ENCODE measurements at regions not wholly inside any gene's neighbourhood (a gene's known extent, or its start where the extent isn't known, plus 50 kb on each side); places are given as distances from the start of the nearest gene placed in this dataset.

DNA sequence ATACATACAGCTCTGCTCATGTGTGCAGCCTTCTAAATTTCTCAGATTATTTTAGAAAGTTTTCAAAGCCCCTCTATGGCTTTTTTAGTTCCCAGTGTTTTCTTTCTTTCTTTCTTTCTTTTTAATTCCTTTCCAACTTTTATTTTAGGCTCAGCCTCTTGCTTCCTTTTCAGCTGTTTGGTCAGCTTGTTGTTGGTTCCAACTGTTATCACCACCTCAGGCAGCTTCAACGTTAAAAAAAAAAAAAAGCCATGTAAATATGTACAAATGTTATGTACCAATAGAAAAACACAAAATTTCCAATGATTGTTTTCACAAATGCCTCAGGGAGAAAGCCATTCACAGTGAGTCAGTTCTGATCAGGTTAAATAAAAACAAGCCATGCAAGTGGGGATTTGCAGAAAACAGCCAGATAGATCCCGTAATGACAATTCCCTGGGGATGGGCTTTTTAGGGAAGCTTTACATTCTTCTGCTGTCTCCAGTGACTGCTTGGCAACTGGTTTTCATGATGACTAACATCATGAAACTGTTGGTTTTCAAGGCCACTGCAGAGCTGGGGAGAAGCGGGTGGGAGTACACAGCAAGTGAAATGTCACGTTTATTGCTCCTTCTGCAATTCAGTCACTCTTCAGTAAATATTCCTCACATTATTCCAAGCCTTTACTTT lies 908.4 kb downstream of the EPHA3 start:
- H3K4me1 Mint-ChIP-seq (ENCODE audit: low read depth) = no peaks in the 10 kb centered on the region
- no peak overlapping the region for H3K4me3 Mint-ChIP-seq (ENCODE audit: low read depth)
- no peaks in the 10 kb centered on the region for H3K36me3 Mint-ChIP-seq (ENCODE audit: low read depth)
- no peak for DNase-seq (ENCODE audit: low spot score)
- no peak overlapping the region for H3K27ac Mint-ChIP-seq
- intact Hi-C loops (cut with micrococcal nuclease) = no loop called here
- H3K9me3 Mint-ChIP-seq = peaks cover 25% of the 10 kb centered on the region
- H3K27me3 Mint-ChIP-seq (ENCODE audit: low read depth) = no peaks in the 10 kb centered on the region

DNA sequence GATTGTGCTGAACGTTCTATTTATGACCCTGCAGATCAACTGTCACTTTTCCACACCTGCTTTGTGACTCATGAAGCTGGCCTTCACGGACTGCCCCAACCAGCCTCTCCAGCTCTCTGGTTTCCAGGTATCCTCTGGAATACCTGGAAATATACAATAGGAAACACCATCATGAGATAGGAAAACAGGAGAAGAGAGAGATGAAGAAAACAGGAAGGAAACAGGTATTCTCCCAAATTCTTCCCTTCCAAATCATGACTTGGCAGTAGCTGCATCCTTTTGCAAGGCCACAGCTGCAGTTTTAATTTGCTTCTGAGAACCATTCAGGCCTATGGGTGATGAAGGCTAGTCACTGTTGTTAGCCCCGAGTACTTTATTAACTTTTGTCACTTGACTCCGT lies 909.1 kb downstream of the EPHA3 start:
- intact Hi-C loops (cut with micrococcal nuclease) = no loop called here
- H3K27me3 Mint-ChIP-seq (ENCODE audit: low read depth) = no peaks in the 10 kb centered on the region
- H3K27ac Mint-ChIP-seq = no peak overlapping the region
- H3K9me3 Mint-ChIP-seq = peaks cover 26% of the 10 kb centered on the region
- H3K4me1 Mint-ChIP-seq (ENCODE audit: low read depth) = no peaks in the 10 kb centered on the region
- H3K4me3 Mint-ChIP-seq (ENCODE audit: low read depth) = no peak overlapping the region
- no peak for DNase-seq (ENCODE audit: low spot score)
- H3K36me3 Mint-ChIP-seq (ENCODE audit: low read depth) = no peaks in the 10 kb centered on the region

GRCh38 chr3:90018779-90019178 lies 911.4 kb downstream of the EPHA3 start:
- H3K4me3 Mint-ChIP-seq (ENCODE audit: low read depth) = no peak overlapping the region
- intact Hi-C loops (cut with micrococcal nuclease) = no loop called here
- no peaks in the 10 kb centered on the region for H3K36me3 Mint-ChIP-seq (ENCODE audit: low read depth)
- H3K9me3 Mint-ChIP-seq = peaks cover 32% of the 10 kb centered on the region
- H3K27me3 Mint-ChIP-seq (ENCODE audit: low read depth) = no peaks in the 10 kb centered on the region
- no peaks in the 10 kb centered on the region for H3K4me1 Mint-ChIP-seq (ENCODE audit: low read depth)
- no peak for DNase-seq (ENCODE audit: low spot score)
- H3K27ac Mint-ChIP-seq = no peak overlapping the region

DNA sequence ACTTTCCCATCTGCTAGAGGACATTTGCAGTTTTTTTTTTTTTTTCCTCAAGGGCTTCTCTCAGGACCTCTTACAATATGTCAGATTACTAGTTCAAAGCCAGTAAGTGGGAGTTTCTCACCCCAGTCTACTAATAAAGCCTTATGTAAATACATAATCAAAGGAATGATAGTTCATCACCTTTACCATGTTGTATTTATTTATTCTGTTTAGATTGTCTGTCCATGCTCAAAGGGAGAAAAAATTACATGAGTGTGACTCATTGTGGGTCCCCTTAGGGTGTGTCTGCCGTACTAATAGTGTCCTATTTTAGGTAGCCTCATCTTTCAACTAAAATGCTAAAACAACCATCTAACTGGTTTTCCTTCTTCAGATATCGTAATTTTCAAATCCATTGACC lies 917.6 kb downstream of the EPHA3 start:
- Mint-ChIP-seq H3K4me1 (ENCODE audit: low read depth) (no peaks in the 10 kb centered on the region), H3K27me3 (ENCODE audit: low read depth) (no peaks in the 10 kb centered on the region), H3K36me3 (ENCODE audit: low read depth) (no peaks in the 10 kb centered on the region), H3K4me3 (ENCODE audit: low read depth) (no peak overlapping the region), H3K9me3 (peaks cover 40% of the 10 kb centered on the region), H3K27ac (no peak overlapping the region)
- DNase-seq (ENCODE audit: low spot score) = no peak
- intact Hi-C loops (cut with micrococcal nuclease) = no loop called here

GRCh38 chr3:90026406-90026805 lies 919.0 kb downstream of the EPHA3 start:
- H3K36me3 Mint-ChIP-seq (ENCODE audit: low read depth) = no peaks in the 10 kb centered on the region
- H3K4me1 Mint-ChIP-seq (ENCODE audit: low read depth) = no peaks in the 10 kb centered on the region
- no peaks in the 10 kb centered on the region for H3K27me3 Mint-ChIP-seq (ENCODE audit: low read depth)
- H3K9me3 Mint-ChIP-seq = peaks cover 35% of the 10 kb centered on the region
- intact Hi-C loops (cut with micrococcal nuclease) = no loop called here
- H3K27ac Mint-ChIP-seq = no peak overlapping the region
- no peak overlapping the region for H3K4me3 Mint-ChIP-seq (ENCODE audit: low read depth)
- DNase-seq (ENCODE audit: low spot score) = no peak

- intact Hi-C loops (cut with micrococcal nuclease) = no loop called here
- no peaks in the 10 kb centered on the region for H3K36me3 Mint-ChIP-seq (ENCODE audit: low read depth)
- no peaks in the 10 kb centered on the region for H3K4me1 Mint-ChIP-seq (ENCODE audit: low read depth)
- H3K27me3 Mint-ChIP-seq (ENCODE audit: low read depth) = no peaks in the 10 kb centered on the region
- H3K27ac Mint-ChIP-seq = no peak overlapping the region
- H3K4me3 Mint-ChIP-seq (ENCODE audit: low read depth) = no peak overlapping the region
- DNase-seq (ENCODE audit: low spot score) = no peak
- peaks cover 22% of the 10 kb centered on the region for H3K9me3 Mint-ChIP-seq
Observed at GRCh38 chr3:90031121-90031520, 923.7 kb downstream of the EPHA3 start.

DNA sequence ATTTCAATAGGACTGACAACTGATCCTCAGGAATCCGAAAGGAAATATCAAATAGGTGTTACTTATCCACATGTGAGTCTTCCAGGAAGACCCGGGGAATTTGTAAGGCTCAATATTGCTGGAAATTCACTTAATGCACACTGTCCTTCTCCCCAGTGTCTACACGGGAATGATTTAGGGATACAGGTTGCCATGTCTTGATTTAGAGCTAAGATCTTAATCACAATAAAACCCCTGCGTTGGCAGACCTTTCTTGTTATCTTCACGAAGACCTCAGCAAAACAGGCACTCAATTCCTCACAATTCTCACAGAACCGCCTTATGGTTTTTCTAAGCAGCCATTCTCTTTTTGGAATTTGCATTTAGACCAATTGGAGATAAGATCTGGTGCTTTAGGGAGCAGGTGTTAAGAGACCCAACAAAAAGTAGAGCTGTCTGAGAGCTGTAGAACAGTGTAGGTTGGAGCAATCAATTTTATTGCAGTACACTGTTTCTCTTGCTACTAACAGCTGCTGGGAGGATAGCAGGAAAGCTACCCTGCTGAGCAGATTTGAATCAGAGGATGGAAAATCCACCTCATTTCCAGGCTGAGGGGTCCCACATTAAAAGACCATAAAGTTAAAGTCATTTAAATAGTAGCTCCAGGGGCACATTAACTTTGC lies 925.7 kb downstream of the EPHA3 start:
- Mint-ChIP-seq H3K4me1 (ENCODE audit: low read depth) (no peaks in the 10 kb centered on the region), H3K27me3 (ENCODE audit: low read depth) (no peaks in the 10 kb centered on the region), H3K27ac (no peak overlapping the region), H3K9me3 (peaks cover 27% of the 10 kb centered on the region), H3K4me3 (ENCODE audit: low read depth) (no peak overlapping the region), H3K36me3 (ENCODE audit: low read depth) (no peaks in the 10 kb centered on the region)
- intact Hi-C loops (cut with micrococcal nuclease) = no loop called here
- no peak for DNase-seq (ENCODE audit: low spot score)

DNA sequence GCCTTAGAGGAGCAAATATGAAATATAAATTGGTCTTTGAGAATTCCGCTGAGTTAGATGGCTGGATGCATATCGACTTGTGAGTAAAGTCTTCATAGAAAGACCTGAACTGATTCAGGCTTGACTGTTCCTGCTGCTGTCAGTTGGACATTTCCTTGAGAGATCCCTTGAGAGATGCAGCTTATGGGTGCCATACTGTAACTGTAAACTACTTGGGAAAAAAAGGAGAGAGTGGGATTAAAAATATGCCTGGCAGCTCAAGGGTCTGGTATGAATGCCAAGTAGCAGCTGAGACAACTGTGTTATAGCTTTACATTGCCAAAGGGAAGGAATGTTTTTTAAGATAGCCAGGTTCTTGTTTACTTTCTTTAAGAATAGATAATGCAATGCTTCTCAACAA lies 926.6 kb downstream of the EPHA3 start:
- Mint-ChIP-seq H3K36me3 (ENCODE audit: low read depth) (no peaks in the 10 kb centered on the region), H3K9me3 (peaks cover 23% of the 10 kb centered on the region), H3K4me3 (ENCODE audit: low read depth) (no peak overlapping the region), H3K4me1 (ENCODE audit: low read depth) (no peaks in the 10 kb centered on the region), H3K27ac (no peak overlapping the region), H3K27me3 (ENCODE audit: low read depth) (no peaks in the 10 kb centered on the region)
- DNase-seq (ENCODE audit: low spot score) = no peak
- intact Hi-C loops (cut with micrococcal nuclease) = no loop called here

- intact Hi-C loops (cut with micrococcal nuclease) = no loop called here
- Mint-ChIP-seq H3K4me1 (ENCODE audit: low read depth) (no peaks in the 10 kb centered on the region), H3K9me3 (peaks cover 26% of the 10 kb centered on the region), H3K27me3 (ENCODE audit: low read depth) (no peaks in the 10 kb centered on the region), H3K36me3 (ENCODE audit: low read depth) (no peaks in the 10 kb centered on the region), H3K27ac (no peak overlapping the region), H3K4me3 (ENCODE audit: low read depth) (no peak overlapping the region)
- no peak for DNase-seq (ENCODE audit: low spot score)
Observed at GRCh38 chr3:90035643-90036042, 928.2 kb downstream of the EPHA3 start.

GRCh38 chr3:90036939-90037469 lies 929.6 kb downstream of the EPHA3 start:
- Mint-ChIP-seq H3K4me3 (ENCODE audit: low read depth) (no peak overlapping the region), H3K9me3 (peaks cover 22% of the 10 kb centered on the region), H3K27ac (no peak overlapping the region), H3K4me1 (ENCODE audit: low read depth) (no peaks in the 10 kb centered on the region), H3K27me3 (ENCODE audit: low read depth) (no peaks in the 10 kb centered on the region), H3K36me3 (ENCODE audit: low read depth) (no peaks in the 10 kb centered on the region)
- intact Hi-C loops (cut with micrococcal nuclease) = no loop called here
- no peak for DNase-seq (ENCODE audit: low spot score)

GRCh38 chr3:90039994-90040393 lies 932.6 kb downstream of the EPHA3 start:
- DNase-seq (ENCODE audit: low spot score) = no peak
- intact Hi-C loops (cut with micrococcal nuclease) = no loop called here
- Mint-ChIP-seq H3K36me3 (ENCODE audit: low read depth) (no peaks in the 10 kb centered on the region), H3K4me3 (ENCODE audit: low read depth) (no peak overlapping the region), H3K4me1 (ENCODE audit: low read depth) (no peaks in the 10 kb centered on the region), H3K9me3 (peaks cover 29% of the 10 kb centered on the region), H3K27ac (no peak overlapping the region), H3K27me3 (ENCODE audit: low read depth) (no peaks in the 10 kb centered on the region)

GRCh38 chr3:90040554-90040953 lies 933.1 kb downstream of the EPHA3 start:
- H3K4me1 Mint-ChIP-seq (ENCODE audit: low read depth) = no peaks in the 10 kb centered on the region
- H3K27ac Mint-ChIP-seq = no peak overlapping the region
- H3K36me3 Mint-ChIP-seq (ENCODE audit: low read depth) = no peaks in the 10 kb centered on the region
- H3K4me3 Mint-ChIP-seq (ENCODE audit: low read depth) = no peak overlapping the region
- no peak for DNase-seq (ENCODE audit: low spot score)
- H3K27me3 Mint-ChIP-seq (ENCODE audit: low read depth) = no peaks in the 10 kb centered on the region
- peaks cover 27% of the 10 kb centered on the region for H3K9me3 Mint-ChIP-seq
- intact Hi-C loops (cut with micrococcal nuclease) = no loop called here

- no peak for DNase-seq (ENCODE audit: low spot score)
- H3K27ac Mint-ChIP-seq = no peak overlapping the region
Observed at GRCh38 chr3:90041995-90042394, 934.6 kb downstream of the EPHA3 start.

More at GRCh38 chr3:90041995-90042394, 934.6 kb downstream of the EPHA3 start:
- Mint-ChIP-seq H3K4me3 (ENCODE audit: low read depth) (no peak overlapping the region), H3K27me3 (ENCODE audit: low read depth) (no peaks in the 10 kb centered on the region), H3K36me3 (ENCODE audit: low read depth) (no peaks in the 10 kb centered on the region), H3K9me3 (peaks cover 25% of the 10 kb centered on the region), H3K4me1 (ENCODE audit: low read depth) (no peaks in the 10 kb centered on the region)
- intact Hi-C loops (cut with micrococcal nuclease) = no loop called here
